ENCODE measurements at regions not wholly inside any gene's neighbourhood (a gene's known extent, or its start where the extent isn't known, plus 50 kb on each side); places are given as distances from the start of the nearest gene placed in this dataset.

DNA sequence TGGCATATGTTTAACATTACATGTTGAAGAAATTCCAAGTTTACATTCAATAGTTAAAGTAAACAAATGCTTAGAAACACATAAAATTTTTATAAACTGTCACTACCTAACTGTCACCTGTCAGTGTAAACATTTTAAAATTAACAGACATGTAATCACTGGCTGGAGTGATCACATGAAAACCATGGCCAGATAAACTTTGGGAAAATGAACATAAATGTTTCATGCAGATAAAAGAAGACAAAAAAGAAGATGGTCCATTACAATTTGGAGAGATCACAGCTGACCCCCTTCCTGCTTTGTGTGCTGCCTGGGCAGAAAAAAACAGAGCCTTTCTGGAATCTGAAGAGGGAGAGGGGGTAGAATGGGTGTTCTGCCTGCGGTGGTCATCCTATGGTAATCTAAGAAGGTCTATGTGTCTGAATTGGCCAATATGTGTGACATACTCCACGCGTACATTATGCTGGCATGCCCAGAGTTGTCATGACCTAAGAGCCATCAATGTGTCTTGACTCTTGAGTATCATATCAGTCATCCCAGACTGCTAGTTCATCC, 57.5 kb upstream of the MEOX2 start:
- H3K36me3 Mint-ChIP-seq (ENCODE audit: low read depth) = no peaks in the 10 kb centered on the region
- H3K27ac Mint-ChIP-seq = no peak overlapping the region
- H3K4me1 Mint-ChIP-seq (ENCODE audit: low read depth) = no peaks in the 10 kb centered on the region
- no peak for DNase-seq
- POLR2A ChIA-PET = no interaction called here
- H3K9me3 Mint-ChIP-seq (ENCODE audit: insufficient read depth) = no peaks in the 10 kb centered on the region
- no peak overlapping the region for H3K4me3 Mint-ChIP-seq
- ATAC-seq = no peak
- CTCF ChIA-PET = no interaction called here
- H3K27me3 Mint-ChIP-seq (ENCODE audit: low read depth) = no peaks in the 10 kb centered on the region

DNA sequence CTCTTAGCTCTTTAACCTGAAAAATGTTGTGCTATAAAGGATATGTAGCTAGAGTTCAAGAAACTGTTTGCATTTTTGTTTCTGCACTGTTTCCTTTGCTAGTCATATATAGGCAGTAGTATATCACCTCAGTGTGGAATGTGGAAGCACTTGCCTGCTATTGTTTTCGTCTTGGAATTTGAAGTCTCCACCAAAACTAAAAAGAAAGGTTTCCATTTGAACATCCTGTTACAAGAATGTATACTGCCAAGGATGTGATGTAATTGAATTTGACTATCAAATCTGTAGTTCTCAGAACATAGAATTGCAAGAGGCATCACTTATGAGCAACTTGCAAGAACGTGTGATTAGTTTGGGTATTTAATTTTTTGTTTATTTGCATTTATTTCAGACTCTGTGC, 51.1 kb upstream of the MEOX2 start:
- Mint-ChIP-seq H3K4me3 (no peak overlapping the region), H3K9me3 (ENCODE audit: insufficient read depth) (no peaks in the 10 kb centered on the region), H3K4me1 (ENCODE audit: low read depth) (no peaks in the 10 kb centered on the region), H3K27ac (no peak overlapping the region), H3K36me3 (ENCODE audit: low read depth) (no peaks in the 10 kb centered on the region), H3K27me3 (ENCODE audit: low read depth) (no peaks in the 10 kb centered on the region)
- ChIA-PET POLR2A (no interaction called here), CTCF (no interaction called here)
- DNase-seq (no peak), ATAC-seq (no peak)

All from activated CD8-positive, alpha-beta T cell treated with anti-CD3 and anti-CD28 coated beads, Interleukin-2, amount 10 ng/mL, durations not matched to agents 7 days and 5 days (primary cell).